Omental fat pad (tissue), 3 donors: ENCODE measurements at regions not wholly inside any gene's neighbourhood (a gene's known extent, or its start where the extent isn't known, plus 50 kb on each side); places are given as distances from the start of the nearest gene placed in this dataset.
"Not testable (repeated sequence)": the region's sequence is repeated elsewhere in the genome, so short reads cannot be mapped to it uniquely, and the experiment has no call there.

Experiments used
- ATAC-seq: fragments of 150-250 bp; one replicate; pipeline ENCODE4 v1.9.1; 2016; ENCODE audit warnings: mild to moderate bottlenecking, moderate library complexity; ENCODE audit not compliant: low FRiP score
- DNase-seq: peaks from one replicate; pipeline ENCODE4 v3.0.0-alpha.2; 2019; ENCODE audit warnings: low spot score
- CTCF ChIP-seq, 3 donors: fragments of 450-650 bp; IDR thresholded peaks; one replicate each; pipeline ENCODE4 v1.5.1; 2016 to 2017; ENCODE audit warnings: antibody characterized with exemption in 3 of 3, mild to moderate bottlenecking in 3 of 3, moderate library complexity in 2 of 3

- no peak for DNase-seq
Measured at GRCh38 chr2:8380026-8380425, 301.8 kb upstream of the ID2 start.

GRCh38 chr2:8380566-8380965 lies 301.3 kb upstream of the ID2 start:
- DNase-seq (no peak), ATAC-seq (no peak)
- TF ChIP-seq CTCF (IDR thresholded peaks at IDR 0.05), result no peak

More at GRCh38 chr2:8380026-8380425, 301.8 kb upstream of the ID2 start:
- no peak for ATAC-seq
- TF ChIP-seq CTCF (IDR thresholded peaks at IDR 0.05), result no peak

GRCh38 chr2:8382485-8382884 lies 299.4 kb upstream of the ID2 start:
- no peak for TF ChIP-seq CTCF (IDR thresholded peaks at IDR 0.05)
- no peak for DNase-seq
- no peak for ATAC-seq

- not testable (repeated sequence) for DNase-seq, ATAC-seq
Measured at GRCh38 chr2:8386748-8387147, 295.1 kb upstream of the ID2 start.

GRCh38 chr2:8388781-8389180 lies 293.1 kb upstream of the ID2 start:
- TF ChIP-seq CTCF (IDR thresholded peaks at IDR 0.05), result no peak
- DNase-seq (no peak), ATAC-seq (no peak)

GRCh38 chr2:8389431-8390108 lies 292.3 kb upstream of the ID2 start:
- no peak for TF ChIP-seq CTCF (IDR thresholded peaks at IDR 0.05)
- ATAC-seq, result peak; percentile 93
- no peak for DNase-seq

- TF ChIP-seq CTCF (IDR thresholded peaks at IDR 0.05), result no peak
- no peak for ATAC-seq
- DNase-seq, result no peak
Measured at GRCh38 chr2:8391126-8391525, 290.7 kb upstream of the ID2 start.
